ENCODE measurements at regions not wholly inside any gene's neighbourhood (a gene's known extent, or its start where the extent isn't known, plus 50 kb on each side); places are given as distances from the start of the nearest gene placed in this dataset.

- Histone ChIP-seq H3K36me3 (ENCODE audit: control insufficient read depth, insufficient read depth, low read length) (no peaks in the 10 kb centered on the region), H3K27ac (ENCODE audit: insufficient read depth, low read length, poor library complexity, severe bottlenecking) (no peak overlapping the region), H3K9me3 (ENCODE audit: control insufficient read depth, low read length) (no peaks in the 10 kb centered on the region), H3K4me3 (ENCODE audit: insufficient read depth, low read depth, low read length, poor library complexity, severe bottlenecking) (no peak overlapping the region), H3K4me1 (ENCODE audit: control insufficient read depth, insufficient read depth, low read length, poor library complexity, severe bottlenecking) (no peaks in the 10 kb centered on the region), H3K27me3 (replicated peaks; ENCODE audit: control insufficient read depth, insufficient read depth, low read length, poor library complexity, severe bottlenecking) (no peaks in the 10 kb centered on the region)
- no peak for DNase-seq
These were observed 221.5 kb upstream of the DAAM1 start for GRCh38 chr14:58966997-58967396.

- Histone ChIP-seq H3K27ac (ENCODE audit: insufficient read depth, low read length, poor library complexity, severe bottlenecking) (no peak overlapping the region), H3K4me1 (ENCODE audit: control insufficient read depth, insufficient read depth, low read length, poor library complexity, severe bottlenecking) (no peaks in the 10 kb centered on the region), H3K4me3 (ENCODE audit: insufficient read depth, low read depth, low read length, poor library complexity, severe bottlenecking) (no peak overlapping the region), H3K9me3 (ENCODE audit: control insufficient read depth, low read length) (no peaks in the 10 kb centered on the region), H3K27me3 (replicated peaks; ENCODE audit: control insufficient read depth, insufficient read depth, low read length, poor library complexity, severe bottlenecking) (no peaks in the 10 kb centered on the region), H3K36me3 (ENCODE audit: control insufficient read depth, insufficient read depth, low read length) (no peaks in the 10 kb centered on the region)
- DNase-seq, result no peak
These were observed 218.3 kb upstream of the DAAM1 start for GRCh38 chr14:58969951-58970751.

- Histone ChIP-seq H3K4me3 (ENCODE audit: insufficient read depth, low read depth, low read length, poor library complexity, severe bottlenecking) (no peak overlapping the region), H3K27ac (ENCODE audit: insufficient read depth, low read length, poor library complexity, severe bottlenecking) (no peak overlapping the region), H3K4me1 (ENCODE audit: control insufficient read depth, insufficient read depth, low read length, poor library complexity, severe bottlenecking) (no peaks in the 10 kb centered on the region), H3K9me3 (ENCODE audit: control insufficient read depth, low read length) (no peaks in the 10 kb centered on the region), H3K27me3 (replicated peaks; ENCODE audit: control insufficient read depth, insufficient read depth, low read length, poor library complexity, severe bottlenecking) (no peaks in the 10 kb centered on the region), H3K36me3 (ENCODE audit: control insufficient read depth, insufficient read depth, low read length) (no peaks in the 10 kb centered on the region)
- DNase-seq, result no peak
These were observed 216.0 kb upstream of the DAAM1 start for GRCh38 chr14:58972233-58973017.

DNA sequence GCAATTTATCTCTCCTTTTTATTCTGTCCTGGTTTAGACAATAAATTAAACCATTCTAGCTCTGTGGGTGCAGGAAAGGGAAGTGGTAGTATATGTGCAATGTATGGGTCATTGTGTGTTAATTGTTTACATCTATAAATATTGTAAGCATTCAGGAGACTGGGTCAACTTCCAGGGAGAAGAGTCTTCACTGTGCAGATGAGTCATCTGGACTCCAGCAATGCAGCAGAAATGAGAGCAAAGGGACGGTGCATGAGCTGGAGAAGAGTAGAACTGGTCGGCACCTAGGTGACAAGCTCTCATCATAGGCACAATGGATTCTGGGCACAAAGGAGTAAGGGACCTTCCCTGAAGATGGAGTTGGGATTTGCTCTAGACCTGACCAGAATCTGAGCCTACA, 211.1 kb upstream of the DAAM1 start:
- Histone ChIP-seq H3K27me3 (replicated peaks; ENCODE audit: control insufficient read depth, insufficient read depth, low read length, poor library complexity, severe bottlenecking) (no peaks in the 10 kb centered on the region), H3K36me3 (ENCODE audit: control insufficient read depth, insufficient read depth, low read length) (no peaks in the 10 kb centered on the region), H3K9me3 (ENCODE audit: control insufficient read depth, low read length) (no peaks in the 10 kb centered on the region), H3K27ac (ENCODE audit: insufficient read depth, low read length, poor library complexity, severe bottlenecking) (no peak overlapping the region), H3K4me3 (ENCODE audit: insufficient read depth, low read depth, low read length, poor library complexity, severe bottlenecking) (no peak overlapping the region), H3K4me1 (ENCODE audit: control insufficient read depth, insufficient read depth, low read length, poor library complexity, severe bottlenecking) (no peaks in the 10 kb centered on the region)
- no peak for DNase-seq

DNA sequence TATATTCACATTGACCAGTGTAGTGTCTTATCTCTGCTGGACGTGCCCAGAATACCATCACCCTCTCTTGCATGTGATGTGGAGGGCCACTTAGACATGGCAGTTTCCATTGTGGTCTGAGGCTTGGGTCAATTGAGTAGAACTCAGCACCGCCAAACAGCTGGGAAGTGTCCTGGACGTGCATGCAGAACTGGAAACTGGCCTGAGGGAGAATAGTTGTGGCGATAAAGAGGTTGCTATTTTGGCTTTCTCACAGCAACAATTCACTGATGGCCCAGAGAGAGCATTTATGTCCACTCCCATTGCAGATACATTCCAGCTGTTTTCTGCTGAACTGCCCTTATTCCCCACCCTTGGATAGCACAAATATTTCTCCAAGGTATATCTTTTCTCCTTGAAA, 210.1 kb upstream of the DAAM1 start:
- Histone ChIP-seq H3K9me3 (ENCODE audit: control insufficient read depth, low read length) (no peaks in the 10 kb centered on the region), H3K4me1 (ENCODE audit: control insufficient read depth, insufficient read depth, low read length, poor library complexity, severe bottlenecking) (no peaks in the 10 kb centered on the region), H3K27me3 (replicated peaks; ENCODE audit: control insufficient read depth, insufficient read depth, low read length, poor library complexity, severe bottlenecking) (no peaks in the 10 kb centered on the region), H3K36me3 (ENCODE audit: control insufficient read depth, insufficient read depth, low read length) (no peaks in the 10 kb centered on the region), H3K27ac (ENCODE audit: insufficient read depth, low read length, poor library complexity, severe bottlenecking) (no peak overlapping the region), H3K4me3 (ENCODE audit: insufficient read depth, low read depth, low read length, poor library complexity, severe bottlenecking) (no peak overlapping the region)
- no peak for DNase-seq

DNA sequence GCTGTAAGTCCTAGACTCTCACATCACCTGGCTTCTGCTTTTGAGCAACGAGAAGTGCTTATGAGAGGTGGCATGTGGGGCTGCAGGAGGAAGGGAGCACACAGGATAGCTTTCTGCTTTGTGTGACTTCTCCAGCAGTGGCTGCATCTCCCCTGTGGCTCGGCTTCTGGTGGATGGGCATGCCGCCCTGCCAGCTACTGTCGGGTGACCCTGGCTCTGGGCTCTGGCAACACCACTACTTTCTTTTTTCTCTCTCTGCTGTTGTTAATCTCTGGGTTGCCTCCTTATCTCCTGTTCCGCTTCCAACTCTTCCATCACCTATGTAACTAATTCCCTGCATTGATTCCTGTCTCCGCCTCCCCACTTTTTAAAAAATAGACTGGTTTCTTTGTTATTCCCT, 209.1 kb upstream of the DAAM1 start:
- Histone ChIP-seq H3K27ac (ENCODE audit: insufficient read depth, low read length, poor library complexity, severe bottlenecking) (no peak overlapping the region), H3K9me3 (ENCODE audit: control insufficient read depth, low read length) (no peaks in the 10 kb centered on the region), H3K4me3 (ENCODE audit: insufficient read depth, low read depth, low read length, poor library complexity, severe bottlenecking) (no peak overlapping the region), H3K4me1 (ENCODE audit: control insufficient read depth, insufficient read depth, low read length, poor library complexity, severe bottlenecking) (no peaks in the 10 kb centered on the region), H3K36me3 (ENCODE audit: control insufficient read depth, insufficient read depth, low read length) (no peaks in the 10 kb centered on the region), H3K27me3 (replicated peaks; ENCODE audit: control insufficient read depth, insufficient read depth, low read length, poor library complexity, severe bottlenecking) (no peaks in the 10 kb centered on the region)
- DNase-seq, result no peak

DNA sequence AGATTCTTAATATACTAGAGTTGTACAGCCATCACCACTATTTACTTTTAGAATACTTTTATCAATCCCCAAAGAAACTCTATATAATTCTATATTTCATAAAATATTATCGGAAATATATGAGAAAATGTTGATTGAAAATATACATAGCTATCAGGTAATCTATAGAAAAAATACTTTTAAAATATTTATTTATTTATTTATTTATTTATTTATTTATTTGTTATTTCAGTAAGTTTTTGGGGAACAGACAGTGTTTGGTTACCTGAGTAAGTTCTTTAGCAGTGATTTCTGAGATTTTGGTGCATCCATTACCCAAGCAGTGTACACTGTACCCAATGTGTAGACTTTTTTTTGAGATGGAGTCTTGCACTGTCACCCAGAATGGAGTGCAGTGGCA, 206.6 kb upstream of the DAAM1 start:
- DNase-seq, result no peak
- Histone ChIP-seq H3K4me3 (ENCODE audit: insufficient read depth, low read depth, low read length, poor library complexity, severe bottlenecking) (no peak overlapping the region), H3K27me3 (replicated peaks; ENCODE audit: control insufficient read depth, insufficient read depth, low read length, poor library complexity, severe bottlenecking) (no peaks in the 10 kb centered on the region), H3K36me3 (ENCODE audit: control insufficient read depth, insufficient read depth, low read length) (no peaks in the 10 kb centered on the region), H3K9me3 (ENCODE audit: control insufficient read depth, low read length) (no peaks in the 10 kb centered on the region), H3K4me1 (ENCODE audit: control insufficient read depth, insufficient read depth, low read length, poor library complexity, severe bottlenecking) (no peaks in the 10 kb centered on the region), H3K27ac (ENCODE audit: insufficient read depth, low read length, poor library complexity, severe bottlenecking) (no peak overlapping the region)

GRCh38 chr14:58985786-58986185, 202.7 kb upstream of the DAAM1 start:
- no peak overlapping the region for H3K27ac ChIP-seq (ENCODE audit: insufficient read depth, low read length, poor library complexity, severe bottlenecking)
- H3K36me3 ChIP-seq (ENCODE audit: control insufficient read depth, insufficient read depth, low read length), result no peaks in the 10 kb centered on the region
- no peaks in the 10 kb centered on the region for H3K9me3 ChIP-seq (ENCODE audit: control insufficient read depth, low read length)
- no peak overlapping the region for H3K4me3 ChIP-seq (ENCODE audit: insufficient read depth, low read depth, low read length, poor library complexity, severe bottlenecking)
- no peak for DNase-seq
- no peaks in the 10 kb centered on the region for H3K27me3 ChIP-seq (replicated peaks; ENCODE audit: control insufficient read depth, insufficient read depth, low read length, poor library complexity, severe bottlenecking)
- no peaks in the 10 kb centered on the region for H3K4me1 ChIP-seq (ENCODE audit: control insufficient read depth, insufficient read depth, low read length, poor library complexity, severe bottlenecking)

DNA sequence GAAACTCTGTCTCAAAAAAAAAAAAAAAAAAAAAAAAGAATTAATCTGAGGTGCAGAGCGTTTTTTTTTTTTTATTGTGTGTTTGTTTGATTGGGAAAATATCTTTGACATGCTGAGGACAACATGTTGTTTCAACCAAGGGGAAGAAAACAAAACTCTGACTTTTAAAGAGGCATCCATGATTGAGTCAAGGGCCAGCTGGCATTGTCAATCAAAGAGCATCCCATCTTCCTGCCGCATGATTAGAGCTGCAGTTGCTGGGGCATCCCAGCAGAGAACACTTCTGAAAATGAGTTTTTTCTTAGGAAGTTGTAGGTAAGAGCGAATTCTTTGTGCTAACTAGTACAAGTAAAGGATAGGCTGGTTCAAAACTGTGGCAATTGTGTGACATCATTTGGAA, 200.9 kb upstream of the DAAM1 start:
- no peaks in the 10 kb centered on the region for H3K9me3 ChIP-seq (ENCODE audit: control insufficient read depth, low read length)
- no peak overlapping the region for H3K4me3 ChIP-seq (ENCODE audit: insufficient read depth, low read depth, low read length, poor library complexity, severe bottlenecking)
- no peaks in the 10 kb centered on the region for H3K27me3 ChIP-seq (replicated peaks; ENCODE audit: control insufficient read depth, insufficient read depth, low read length, poor library complexity, severe bottlenecking)
- DNase-seq, result no peak
- H3K27ac ChIP-seq (ENCODE audit: insufficient read depth, low read length, poor library complexity, severe bottlenecking), result no peak overlapping the region
- H3K36me3 ChIP-seq (ENCODE audit: control insufficient read depth, insufficient read depth, low read length), result no peaks in the 10 kb centered on the region
- H3K4me1 ChIP-seq (ENCODE audit: control insufficient read depth, insufficient read depth, low read length, poor library complexity, severe bottlenecking), result no peaks in the 10 kb centered on the region

DNA sequence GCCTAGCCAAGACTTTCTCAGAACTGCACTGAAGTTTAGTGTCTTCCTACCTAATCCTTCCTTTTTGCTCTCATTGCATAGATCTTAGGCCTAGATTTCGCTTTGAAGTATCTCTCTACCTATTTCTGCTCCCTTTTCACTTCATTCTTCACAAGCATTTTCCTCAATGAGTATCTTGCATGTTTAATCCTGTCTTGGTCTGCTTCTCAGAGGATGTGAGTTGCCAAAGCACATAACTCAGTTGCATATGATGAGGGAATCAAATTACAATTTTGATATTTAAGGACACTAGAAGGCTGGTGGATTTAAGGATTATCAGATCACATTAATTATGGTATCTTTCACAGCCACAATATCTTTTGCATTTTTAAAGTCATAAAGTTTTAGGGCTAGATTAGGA, 195.5 kb upstream of the DAAM1 start:
- Histone ChIP-seq H3K27ac (ENCODE audit: insufficient read depth, low read length, poor library complexity, severe bottlenecking) (no peak overlapping the region), H3K9me3 (ENCODE audit: control insufficient read depth, low read length) (no peaks in the 10 kb centered on the region), H3K4me1 (ENCODE audit: control insufficient read depth, insufficient read depth, low read length, poor library complexity, severe bottlenecking) (no peaks in the 10 kb centered on the region), H3K36me3 (ENCODE audit: control insufficient read depth, insufficient read depth, low read length) (no peaks in the 10 kb centered on the region), H3K4me3 (ENCODE audit: insufficient read depth, low read depth, low read length, poor library complexity, severe bottlenecking) (no peak overlapping the region), H3K27me3 (replicated peaks; ENCODE audit: control insufficient read depth, insufficient read depth, low read length, poor library complexity, severe bottlenecking) (no peaks in the 10 kb centered on the region)
- DNase-seq, result no peak
